ENCODE measurements at regions not wholly inside any gene's neighbourhood (a gene's known extent, or its start where the extent isn't known, plus 50 kb on each side); places are given as distances from the start of the nearest gene placed in this dataset.

GRCh38 chr14:97554597-97554996, 757.4 kb downstream of the VRK1 start:
- no peak for DNase-seq (ENCODE audit: low read depth in 2 of 3, low spot score in 1 of 3)

GRCh38 chr14:97564334-97564733, 767.2 kb downstream of the VRK1 start:
- DNase-seq (ENCODE audit: low read depth in 2 of 3, low spot score in 1 of 3): no peak

DNA sequence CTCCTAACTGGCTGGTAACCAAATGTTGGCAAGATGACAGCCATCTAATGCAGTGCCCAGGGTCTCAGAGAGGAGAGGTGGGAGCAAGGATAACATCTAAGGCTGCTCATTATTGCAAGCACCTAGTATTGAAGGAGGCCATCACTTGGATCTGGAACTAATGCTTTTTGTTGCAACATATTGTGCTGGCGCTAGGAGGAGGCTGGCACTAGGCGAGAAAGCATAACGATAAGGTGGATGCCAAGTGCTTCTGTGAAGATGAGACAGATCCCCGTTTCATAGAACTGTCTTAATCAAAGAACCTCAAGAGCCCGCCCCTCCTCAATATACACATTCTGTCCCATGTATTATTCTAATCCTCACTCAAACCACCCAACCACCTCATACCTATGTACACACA, 774.0 kb downstream of the VRK1 start:
- no peak for DNase-seq (ENCODE audit: low read depth in 2 of 3, low spot score in 1 of 3)

DNA sequence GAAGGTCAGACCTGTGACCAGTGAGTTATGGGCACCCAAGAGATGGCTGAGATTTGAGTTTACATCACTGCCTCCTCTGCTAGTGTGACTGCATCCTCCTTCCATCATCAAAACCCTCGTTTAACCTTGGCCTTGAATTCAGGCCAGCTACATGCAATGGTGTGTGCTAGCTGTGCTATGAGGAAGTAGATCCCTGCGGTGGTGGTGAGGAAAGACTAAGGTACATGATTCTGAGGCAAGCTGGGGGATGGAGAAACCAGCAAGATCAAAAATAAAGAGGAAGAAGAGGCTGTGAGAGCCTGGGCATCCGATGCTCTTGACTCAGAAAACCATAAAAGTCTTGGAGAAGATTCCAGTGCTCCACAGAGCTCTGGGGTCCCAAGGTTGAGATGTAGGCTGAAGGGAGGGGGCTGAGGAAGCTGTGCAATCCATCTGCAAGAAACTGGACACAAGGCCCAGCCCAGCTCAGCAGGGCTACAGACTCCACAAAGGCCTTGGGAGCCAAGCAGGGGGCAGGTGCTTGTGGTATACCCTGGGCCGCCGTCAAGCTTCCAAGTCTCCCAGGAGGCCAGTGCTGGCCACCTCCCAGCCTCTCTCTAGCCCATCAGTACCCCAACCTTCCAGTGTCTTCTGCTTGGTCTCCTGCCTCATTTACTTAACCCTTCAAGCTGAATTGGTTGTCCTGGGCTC, 774.8 kb downstream of the VRK1 start:
- no peak for DNase-seq (ENCODE audit: low read depth in 2 of 3, low spot score in 1 of 3)

- no peak for DNase-seq (ENCODE audit: low read depth in 2 of 3, low spot score in 1 of 3)
These were observed 775.6 kb downstream of the VRK1 start for GRCh38 chr14:97572583-97573458.

DNA sequence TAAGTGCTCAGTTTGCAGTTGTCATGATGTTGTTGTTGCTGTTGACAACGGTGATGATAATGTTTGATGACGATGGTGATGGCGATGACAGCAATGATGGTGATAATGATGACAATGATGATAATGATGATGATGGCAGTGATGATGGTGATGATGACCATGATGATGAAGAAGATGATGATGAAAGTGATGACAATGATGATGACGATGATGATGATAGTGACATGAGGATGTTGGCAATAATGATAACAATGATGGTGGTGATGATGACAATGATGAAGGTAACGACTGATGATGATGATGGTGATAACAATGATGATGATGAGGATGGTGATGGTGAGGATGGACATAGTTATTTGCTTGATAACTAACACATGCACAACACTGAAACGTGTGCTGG, 778.5 kb downstream of the VRK1 start:
- no peak for DNase-seq (ENCODE audit: low read depth in 2 of 3, low spot score in 1 of 3)

DNA sequence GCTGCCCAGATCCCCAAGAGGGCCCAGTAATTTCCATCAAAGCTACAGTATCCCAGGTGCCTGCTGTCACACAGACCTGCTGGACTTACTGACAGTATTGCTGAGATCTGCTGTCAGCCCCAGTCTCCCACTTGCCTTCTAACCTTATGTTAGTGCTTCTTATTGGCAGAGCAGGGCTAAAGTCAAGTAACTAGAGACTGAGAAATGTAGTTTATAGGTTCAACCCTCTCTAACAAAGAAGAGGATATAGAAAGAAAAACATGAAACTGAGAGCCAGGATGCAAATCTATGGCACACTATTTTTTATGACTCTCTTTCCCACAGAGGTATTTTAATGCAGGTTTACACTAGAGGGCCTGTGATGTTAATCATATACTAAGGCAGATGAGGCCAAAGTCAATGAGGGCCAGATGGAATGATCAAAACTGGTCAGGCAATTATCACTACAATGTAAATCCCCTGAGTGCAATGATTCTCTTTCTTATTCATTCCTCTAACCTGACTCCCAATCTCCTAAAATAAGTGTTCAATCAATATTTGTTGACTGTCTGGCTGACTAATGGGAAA, 781.9 kb downstream of the VRK1 start:
- no peak for DNase-seq (ENCODE audit: low read depth in 2 of 3, low spot score in 1 of 3)

- no peak for DNase-seq (ENCODE audit: low read depth in 2 of 3, low spot score in 1 of 3)
These were observed 783.8 kb downstream of the VRK1 start for GRCh38 chr14:97581016-97581415.

DNA sequence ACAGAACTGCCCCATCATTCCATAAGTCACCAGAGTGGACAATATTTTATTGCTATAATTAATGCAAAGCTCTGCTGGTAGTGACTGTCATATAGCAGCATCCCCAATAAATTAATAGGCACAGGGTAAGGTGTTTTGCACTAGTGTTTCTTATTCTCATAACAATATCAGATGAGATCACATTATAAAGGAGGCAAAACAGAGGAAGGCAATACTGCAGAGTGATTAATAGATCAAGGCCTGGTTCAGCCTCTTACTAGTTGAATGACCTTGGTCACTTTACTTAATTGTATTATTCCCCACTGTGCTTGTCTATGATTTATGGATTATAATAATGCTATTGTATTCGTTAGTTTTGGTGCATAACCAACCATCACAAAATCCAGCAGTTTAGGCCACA, 784.8 kb downstream of the VRK1 start:
- DNase-seq (ENCODE audit: low read depth in 2 of 3, low spot score in 1 of 3): no peak

GRCh38 chr14:97584528-97584927, 787.3 kb downstream of the VRK1 start:
- DNase-seq (ENCODE audit: low read depth in 2 of 3, low spot score in 1 of 3): no peak

GRCh38 chr14:97592341-97592980, 795.3 kb downstream of the VRK1 start:
- DNase-seq (ENCODE audit: low read depth in 2 of 3, low spot score in 1 of 3): no peak

- no peak for DNase-seq (ENCODE audit: low read depth in 2 of 3, low spot score in 1 of 3)
These were observed 797.1 kb downstream of the VRK1 start for GRCh38 chr14:97594306-97594705.

- peak; percentile 33 to 38 (median 35) for DNase-seq (ENCODE audit: low read depth in 2 of 3, low spot score in 1 of 3)
These were observed 805.4 kb downstream of the VRK1 start for GRCh38 chr14:97602438-97603117.

- DNase-seq (ENCODE audit: low read depth in 2 of 3, low spot score in 1 of 3): no peak
These were observed 806.0 kb downstream of the VRK1 start for GRCh38 chr14:97603201-97603600.

- no peak for DNase-seq (ENCODE audit: low read depth in 2 of 3, low spot score in 1 of 3)
These were observed 807.5 kb downstream of the VRK1 start for GRCh38 chr14:97604731-97605130.

DNA sequence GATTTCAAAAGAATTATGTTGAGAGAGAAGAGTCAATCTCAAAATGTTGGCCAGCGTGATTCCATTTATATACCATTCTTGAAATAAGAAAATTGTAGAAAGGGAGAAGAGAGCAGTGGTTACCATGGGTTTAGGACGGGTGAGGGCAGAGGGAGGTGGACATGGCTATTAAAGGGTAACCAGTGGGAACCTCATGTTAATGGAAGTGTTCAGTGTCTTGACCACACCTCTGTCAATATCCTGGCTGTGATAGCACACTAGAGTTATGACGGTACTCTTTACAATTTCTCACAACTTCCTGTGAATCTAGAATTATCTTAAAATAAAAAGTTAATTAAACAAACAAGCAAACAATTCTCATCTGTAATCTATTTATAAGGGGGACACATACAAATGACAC, 821.2 kb downstream of the VRK1 start:
- no peak for DNase-seq (ENCODE audit: low read depth in 2 of 3, low spot score in 1 of 3)

GRCh38 chr14:97618917-97619690, 821.9 kb downstream of the VRK1 start:
- no peak for DNase-seq (ENCODE audit: low read depth in 2 of 3, low spot score in 1 of 3)

- no peak for DNase-seq (ENCODE audit: low read depth in 2 of 3, low spot score in 1 of 3)
These were observed 822.9 kb downstream of the VRK1 start for GRCh38 chr14:97620066-97620465.

DNA sequence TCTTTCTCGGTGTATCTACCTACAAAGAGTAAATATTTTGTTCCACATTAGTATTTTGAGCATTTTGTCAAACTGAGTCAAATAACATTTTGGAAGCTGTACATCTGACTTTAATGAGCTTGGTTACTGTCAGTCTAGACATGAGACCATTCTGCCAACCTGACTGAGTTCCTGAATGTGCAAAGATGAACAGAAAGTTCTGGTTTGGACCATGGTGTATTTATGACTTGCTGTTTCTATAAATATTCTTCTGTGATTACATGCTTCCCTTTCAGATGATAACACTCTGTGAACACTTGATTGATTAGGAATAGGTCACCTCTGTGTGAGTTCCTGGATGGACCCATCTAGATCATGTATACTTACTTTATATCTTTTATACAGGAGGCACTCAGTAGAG, 827.8 kb downstream of the VRK1 start:
- no peak for DNase-seq (ENCODE audit: low read depth in 2 of 3, low spot score in 1 of 3)

GRCh38 chr14:97625477-97625876, 828.3 kb downstream of the VRK1 start:
- no peak for DNase-seq (ENCODE audit: low read depth in 2 of 3, low spot score in 1 of 3)

Measured in stimulated activated CD4-positive, alpha-beta T cell treated with anti-CD3 and anti-CD28 coated beads, Interleukin-12 subunit alpha, Interleukin-12 subunit beta, amount 100 ng/mL, for 48 hours (primary cell).